NOMO-1 (cell line): ENCODE measurements at regions not wholly inside any gene's neighbourhood (a gene's known extent, or its start where the extent isn't known, plus 50 kb on each side); places are given as distances from the start of the nearest gene placed in this dataset.
"Not testable (repeated sequence)": the region's sequence is repeated elsewhere in the genome, so short reads cannot be mapped to it uniquely, and the experiment has no call there.

Experiments
- DNase-seq, 2 experiments: peaks; one replicate each; lab custom pipeline; 2025; ENCODE audit not compliant: unreplicated experiment in 2 of 2; lab: John Stamatoyannopoulos, UW

DNA sequence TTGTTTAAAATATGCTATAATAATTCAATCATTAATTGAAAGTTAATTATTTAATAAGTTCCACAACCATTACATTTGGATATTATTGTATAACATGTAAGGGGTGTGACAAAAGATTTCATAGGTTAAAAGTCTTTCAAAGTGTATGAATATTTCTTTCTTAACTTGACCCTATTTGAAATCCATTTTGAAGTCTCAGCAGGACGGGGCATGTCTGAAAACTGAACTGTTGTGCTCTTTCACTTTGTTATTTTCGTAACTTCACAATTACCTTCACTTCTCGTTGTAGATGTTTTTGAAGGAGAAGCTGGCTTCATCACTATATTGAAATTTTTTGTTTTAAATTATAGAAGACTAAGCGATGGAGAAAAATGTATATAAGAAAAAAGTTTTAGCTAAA is 1775.7 kb downstream of the PCDH9 start:
- DNase-seq = no peak

DNA sequence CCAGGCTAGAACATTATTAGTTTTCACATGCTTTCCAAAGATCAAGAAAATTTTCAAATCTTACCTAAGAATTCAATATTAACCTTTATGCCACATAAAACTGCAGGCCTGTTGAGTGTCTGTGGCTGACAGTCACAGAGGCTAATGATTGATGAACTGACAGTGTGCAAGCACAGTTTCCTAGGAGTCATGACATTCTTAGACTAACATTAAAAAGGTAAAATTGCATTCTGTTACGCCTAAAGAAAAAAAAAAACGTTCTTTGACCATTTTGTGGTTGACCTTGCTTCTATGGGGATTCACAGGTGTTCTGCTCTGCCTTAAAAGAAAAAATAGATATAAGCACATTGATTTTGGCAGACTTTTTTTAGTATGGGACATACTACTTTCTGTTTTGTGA is 1776.2 kb downstream of the PCDH9 start:
- DNase-seq = no peak

DNA sequence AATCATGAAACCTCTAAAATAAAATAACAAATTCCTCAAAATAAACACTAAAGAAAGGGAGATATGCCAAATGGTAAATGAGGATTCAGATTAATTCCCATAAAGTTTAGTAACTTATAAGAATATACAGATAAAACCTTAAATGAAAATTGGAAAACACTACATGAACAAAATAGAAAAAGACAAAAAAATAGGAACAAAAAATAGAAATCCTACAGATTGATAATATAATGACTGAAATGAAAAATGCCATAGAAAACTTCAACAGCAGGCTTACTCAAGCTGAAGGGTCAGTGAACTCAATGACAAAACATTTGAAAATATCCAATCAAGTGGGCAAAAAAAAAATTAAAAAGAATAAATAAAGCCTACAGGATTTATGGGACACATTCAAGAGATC is 1784.8 kb downstream of the PCDH9 start:
- DNase-seq = no peak

DNA sequence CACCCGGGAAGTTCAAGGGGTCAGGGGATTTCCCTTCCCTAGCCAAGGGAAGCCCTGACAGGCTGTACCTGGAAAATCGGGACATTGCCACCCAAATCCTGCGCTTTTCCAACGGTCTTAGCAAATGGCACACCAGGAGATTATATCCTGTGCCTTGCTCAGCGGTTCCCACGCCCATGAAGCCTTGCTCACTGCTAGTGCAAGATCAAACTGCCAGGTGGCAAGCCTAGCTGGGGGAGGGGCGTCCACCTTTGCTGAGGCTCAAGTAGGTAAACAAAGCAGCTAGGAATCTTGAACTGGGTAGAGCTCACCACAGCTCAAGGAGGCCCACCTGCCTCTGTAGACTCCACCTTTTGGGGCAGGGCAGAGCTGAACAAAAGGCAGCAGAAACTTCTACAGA is 1794.5 kb downstream of the PCDH9 start:
- no peak for DNase-seq

DNA sequence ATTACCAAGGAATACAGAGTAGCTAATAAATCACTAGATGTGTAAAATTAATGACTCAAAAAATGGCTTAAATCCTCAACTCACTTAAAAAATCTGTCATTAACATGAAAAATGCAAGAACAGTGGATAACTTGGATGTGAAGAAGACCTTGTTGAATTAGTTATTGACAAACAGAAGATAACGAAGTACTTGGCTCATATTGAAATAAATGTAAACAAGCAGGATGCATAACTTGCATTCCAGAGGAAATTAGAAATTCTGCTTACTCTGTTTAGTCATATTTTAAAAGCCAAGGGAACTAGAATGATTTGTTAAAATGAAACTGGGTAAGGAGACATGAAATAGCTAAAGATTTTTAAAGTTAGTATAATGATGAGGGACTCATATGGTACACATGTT is 1812.2 kb downstream of the PCDH9 start:
- DNase-seq = no peak

DNA sequence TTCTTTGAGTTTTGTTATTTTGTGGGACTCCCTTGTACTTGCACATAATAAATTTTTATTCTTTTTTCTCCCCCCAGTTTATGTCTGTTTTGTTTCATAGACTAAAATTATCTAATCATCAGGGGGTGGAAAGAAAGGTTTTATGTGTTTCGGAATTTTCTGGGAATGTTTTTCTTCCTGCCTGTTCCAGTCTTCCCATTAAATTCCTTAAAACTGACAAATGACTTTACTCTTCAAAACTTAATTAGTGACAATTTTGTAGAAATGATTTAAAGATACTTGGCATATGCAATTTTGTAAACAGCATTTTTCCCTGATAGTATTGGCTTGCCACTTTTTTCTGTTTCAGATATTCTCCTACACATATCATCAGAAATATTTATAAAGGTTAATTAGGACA is 1813.4 kb downstream of the PCDH9 start:
- no peak for DNase-seq

DNA sequence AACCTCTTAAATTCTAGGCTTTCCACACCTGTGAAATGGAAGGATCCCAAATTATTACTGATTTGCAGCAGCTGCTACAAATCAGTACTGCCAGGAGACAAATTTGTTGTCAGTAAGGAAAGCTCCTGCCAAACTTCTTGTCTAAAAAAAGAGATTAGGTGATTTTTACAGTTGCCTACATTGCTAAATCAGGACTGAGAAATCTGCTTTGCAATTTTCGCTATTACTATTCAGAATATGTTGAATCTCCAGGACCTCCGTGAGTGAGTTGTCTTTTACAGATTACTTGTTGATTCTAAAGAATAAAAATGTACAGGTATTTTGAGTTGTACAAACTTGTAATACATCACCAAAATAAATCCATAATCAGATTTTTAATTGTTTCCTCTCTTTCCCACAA is 1815.9 kb downstream of the PCDH9 start:
- DNase-seq = no peak

DNA sequence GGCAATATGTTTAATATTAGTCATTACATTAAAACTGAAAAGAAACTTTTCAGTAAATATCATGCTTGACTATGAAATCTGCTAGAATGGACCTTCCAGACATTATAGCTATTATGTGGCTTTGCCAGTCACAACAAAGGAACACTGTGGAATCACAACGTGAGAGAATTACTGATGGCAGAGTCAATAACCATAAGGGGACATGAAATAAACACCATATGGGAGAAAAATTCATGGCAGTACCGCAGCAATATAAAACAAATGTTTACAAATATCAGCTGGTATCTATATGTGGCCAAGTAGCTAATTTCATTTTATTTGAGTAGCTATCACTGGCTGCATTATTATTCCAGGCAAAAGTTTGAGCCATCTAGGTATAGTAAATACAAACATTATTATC is 1818.6 kb downstream of the PCDH9 start:
- DNase-seq = no peak

DNA sequence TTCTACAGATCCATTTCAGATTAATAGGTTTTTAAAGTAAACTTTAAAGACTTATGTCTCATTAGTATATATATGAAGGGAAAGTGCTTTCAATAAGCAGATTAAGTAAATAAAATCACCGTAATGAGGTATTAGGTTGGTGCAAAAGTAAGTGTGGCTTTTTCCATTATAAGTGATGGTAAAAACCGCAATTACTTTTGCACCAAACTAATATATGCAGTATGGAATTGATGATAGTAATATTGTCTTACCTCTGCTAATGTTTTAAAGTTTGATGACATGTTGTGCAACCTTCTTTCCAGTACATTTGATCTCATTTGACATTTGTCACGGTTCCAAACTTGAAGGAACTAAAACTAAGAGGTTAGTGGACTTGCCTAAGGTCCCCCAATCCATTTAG is 1819.3 kb downstream of the PCDH9 start:
- DNase-seq = no peak

DNA sequence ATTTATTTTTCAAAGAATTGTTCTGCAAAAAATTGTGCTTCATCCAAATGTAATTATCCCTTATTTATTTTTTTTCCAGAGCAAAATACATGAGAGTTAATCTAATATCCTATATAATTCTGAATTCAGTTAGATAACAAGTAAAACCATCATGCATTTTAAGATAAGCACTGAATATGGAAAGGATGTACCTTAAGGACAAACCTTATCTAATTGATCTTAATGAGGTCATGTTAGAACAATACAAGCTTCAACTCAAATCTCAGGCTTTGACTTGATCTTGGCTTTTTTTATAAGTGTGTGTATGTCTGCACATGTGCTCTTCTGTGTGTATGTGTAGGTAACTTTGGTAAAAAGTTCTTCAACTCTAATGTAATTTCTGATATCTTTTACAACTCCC is 1828.8 kb downstream of the PCDH9 start:
- DNase-seq = no peak

DNA sequence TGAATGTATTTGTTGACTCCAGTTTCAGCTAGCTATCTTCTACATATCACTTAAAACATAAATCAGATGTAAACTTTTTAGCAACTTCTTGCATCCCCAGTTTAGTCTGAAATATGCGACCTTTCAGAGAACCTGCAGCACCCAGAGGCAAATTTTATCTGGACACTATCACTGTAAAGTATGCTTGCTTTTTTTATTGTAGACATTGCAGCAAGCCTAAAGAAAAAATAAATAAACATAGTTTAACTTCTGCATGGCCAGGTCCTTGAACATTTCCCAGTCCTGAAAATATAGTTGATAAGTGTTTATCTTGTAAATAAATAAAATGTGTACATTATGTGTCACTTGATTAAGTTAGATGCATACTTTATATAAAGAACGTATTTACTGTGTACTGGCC is 1829.4 kb downstream of the PCDH9 start:
- DNase-seq = no peak

DNA sequence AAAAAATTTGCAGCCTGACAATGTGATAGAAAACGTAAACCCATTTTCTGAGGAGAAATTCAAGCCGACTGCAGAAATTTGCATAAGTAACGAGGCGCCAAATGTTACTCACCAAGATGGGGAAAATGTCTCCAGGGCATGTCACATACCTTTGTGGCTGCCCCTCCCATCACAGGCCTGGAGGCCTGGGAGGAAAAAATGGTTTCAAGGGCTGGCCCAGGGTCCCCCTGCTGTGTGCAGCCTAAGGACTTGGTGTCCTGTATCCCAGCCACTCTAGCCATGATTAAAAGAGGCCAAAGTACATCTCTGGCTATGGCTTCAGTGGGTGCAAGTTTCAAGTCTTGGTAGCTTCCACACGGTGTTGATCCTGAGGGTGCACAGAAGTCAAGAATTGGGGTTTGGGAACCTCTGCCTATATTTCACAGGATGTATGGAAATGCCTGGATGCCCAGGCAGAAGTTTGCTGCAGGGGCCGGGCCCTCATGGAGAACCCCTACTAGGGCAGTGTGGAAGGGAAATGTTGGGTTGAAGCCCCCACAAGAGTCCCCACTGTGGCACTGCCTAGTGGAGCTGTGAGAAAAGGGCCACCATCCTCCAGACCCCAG is 1842.3 kb downstream of the PCDH9 start:
- DNase-seq = no peak

DNA sequence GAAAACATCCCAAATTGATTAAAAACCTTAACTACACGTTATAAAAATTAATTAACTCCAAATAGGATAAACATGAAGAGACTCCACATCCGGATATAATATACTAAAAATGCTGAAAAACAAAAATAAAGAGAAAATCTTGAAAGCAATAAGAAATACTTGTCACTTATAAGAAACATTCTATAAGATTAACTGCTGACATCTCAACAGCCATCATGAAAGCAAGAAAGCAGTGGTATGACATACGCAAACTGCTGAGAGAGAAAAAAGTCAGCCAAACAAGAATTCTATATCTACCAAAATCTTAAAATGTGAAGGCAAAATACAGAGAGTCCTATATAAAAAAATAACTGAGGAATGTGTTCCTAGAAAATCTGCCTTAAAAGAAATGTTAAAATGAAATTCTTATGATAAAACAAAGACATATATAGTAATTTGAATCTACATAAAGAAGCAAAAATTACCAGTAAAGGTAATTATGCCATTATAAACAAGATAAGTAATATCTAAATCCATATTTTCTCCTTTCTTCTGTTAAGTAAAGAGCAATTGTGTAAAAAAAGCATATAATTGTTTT is 1851.1 kb downstream of the PCDH9 start:
- DNase-seq = no peak

DNA sequence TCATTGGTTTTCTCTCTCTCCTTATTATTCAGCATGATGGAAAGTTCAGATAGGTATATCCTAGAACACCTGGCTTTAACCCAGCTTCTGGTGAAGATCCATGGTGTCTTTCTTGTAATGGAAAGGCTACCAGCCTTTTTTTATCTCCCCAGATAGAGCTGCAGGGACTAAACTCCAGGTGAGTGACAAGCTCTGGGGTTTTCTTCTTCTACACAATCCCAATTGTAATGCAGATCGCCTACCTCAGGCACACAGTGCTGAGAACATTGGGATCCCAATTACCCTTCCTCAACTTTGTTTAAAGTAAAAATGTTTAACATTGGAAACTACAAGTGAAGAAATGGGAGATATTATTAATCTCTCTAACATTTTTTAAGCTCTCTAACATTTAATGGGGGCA is 1851.7 kb downstream of the PCDH9 start:
- DNase-seq = no peak

DNA sequence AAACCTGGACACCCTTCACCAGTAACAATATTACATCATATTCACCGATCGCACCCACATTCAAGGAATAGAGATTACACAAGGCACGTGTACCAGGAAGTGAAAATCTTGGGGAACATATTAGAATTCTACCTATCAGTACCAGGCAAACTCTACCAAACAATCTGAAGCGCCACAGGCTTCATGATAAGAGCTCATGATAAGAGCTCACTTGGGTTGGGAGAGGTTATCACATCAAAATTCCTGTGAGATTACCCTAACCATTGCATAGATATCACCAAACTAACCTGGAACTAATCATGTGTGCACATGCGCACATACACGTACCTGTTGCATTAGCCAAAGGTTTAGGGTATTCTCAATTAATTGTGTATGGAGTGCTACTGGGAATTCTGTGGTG is 1861.3 kb downstream of the PCDH9 start:
- DNase-seq = no peak

DNA sequence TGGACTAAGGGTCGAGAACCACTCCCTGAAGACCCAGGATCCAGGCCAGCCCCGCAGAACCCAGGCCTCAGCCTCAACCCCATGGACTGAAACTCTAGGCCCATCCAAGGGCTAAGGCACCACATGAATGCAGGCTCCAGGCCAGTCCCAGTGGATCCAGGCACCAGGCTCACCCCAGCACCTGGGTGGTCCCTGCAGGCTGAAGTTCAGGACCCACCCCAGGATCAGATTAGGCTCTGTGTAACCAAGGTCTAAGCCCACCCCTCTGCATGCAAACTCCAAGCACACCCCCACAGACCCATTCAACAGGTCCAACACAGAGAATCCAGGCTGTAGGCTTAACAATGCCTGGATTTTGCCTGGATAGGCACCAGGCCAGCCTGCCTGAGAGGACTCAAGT is 1876.2 kb downstream of the PCDH9 start:
- no peak for DNase-seq

DNA sequence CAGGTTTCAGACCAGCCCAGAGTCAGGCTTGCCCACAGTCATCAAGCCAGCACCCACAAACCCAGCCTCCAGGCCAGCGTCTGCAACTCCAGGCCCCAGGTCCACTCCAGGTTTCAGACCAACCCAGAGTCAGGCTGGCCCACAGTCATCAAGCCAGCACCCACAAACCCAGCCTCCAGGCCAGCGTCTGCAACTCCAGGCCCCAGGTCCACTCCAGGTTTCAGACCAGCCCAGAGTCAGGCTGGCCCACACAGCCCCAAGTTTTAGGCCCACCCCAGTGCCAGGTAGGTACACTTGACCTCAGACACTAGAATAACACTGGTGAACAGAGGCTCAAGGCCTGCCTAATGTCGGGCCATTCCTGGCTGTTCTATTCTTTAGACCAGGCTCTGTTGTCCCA is 1877.0 kb downstream of the PCDH9 start:
- DNase-seq = not testable (repeated sequence)

DNA sequence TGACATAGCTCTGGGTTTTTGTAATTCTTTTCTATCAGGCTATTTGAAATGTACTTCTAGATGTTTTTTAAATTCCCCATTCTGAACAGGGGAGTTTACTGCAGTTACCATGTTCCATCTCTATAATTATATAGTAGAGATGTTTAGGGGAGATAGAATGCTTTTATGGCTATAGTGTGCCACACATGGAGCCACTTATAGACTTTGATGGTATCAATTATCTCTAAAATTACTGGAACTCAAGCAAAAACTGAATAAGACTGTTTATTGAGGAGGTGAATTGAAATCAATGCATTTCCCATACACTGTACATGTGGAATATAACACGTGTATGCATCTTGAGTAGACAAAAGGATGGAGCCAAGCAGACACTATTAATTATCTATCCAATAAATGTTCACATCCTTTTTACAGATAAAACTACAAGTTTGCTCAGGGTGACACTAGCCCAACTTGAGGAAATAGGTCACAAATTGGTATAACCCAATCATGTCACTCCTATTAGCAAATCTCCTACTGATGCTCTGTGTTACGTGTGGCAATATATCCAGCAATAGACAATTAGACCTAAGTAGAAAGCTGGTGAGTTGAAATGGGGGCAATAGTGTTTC is 1882.6 kb downstream of the PCDH9 start:
- no peak for DNase-seq

DNA sequence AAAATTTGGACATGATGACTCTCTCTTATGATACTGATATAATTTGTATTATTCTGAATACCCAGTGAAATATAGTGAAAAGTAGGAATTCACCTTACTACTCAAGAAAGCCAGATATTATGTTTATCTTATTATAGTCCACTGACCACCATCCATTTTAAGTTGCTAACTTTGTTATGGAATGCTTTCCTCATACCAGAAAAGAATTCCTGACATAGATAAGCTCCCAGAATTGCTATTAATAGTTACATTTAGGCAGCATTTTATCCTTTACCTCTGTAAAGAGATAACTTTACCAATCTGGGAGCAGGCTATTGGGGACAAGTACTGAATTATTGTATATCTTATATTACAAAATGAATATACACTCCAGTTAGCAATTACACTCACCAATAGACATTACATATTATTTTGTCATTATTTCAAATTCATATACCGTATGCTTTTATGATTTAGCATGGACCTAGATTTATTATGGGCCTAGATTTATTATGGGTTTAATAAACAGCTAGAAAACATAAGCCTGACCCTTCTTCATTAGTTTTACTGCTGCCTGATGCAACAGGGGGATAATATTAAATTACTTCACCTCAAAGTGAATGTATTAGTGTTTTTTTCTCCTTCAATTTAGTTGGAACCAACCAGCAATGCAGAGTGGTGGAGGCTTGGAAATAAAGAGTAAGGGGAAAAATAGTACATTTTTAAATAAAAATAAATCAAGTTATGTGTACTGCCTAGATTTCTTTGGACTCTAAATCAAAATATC is 1886.1 kb downstream of the PCDH9 start:
- no peak for DNase-seq

DNA sequence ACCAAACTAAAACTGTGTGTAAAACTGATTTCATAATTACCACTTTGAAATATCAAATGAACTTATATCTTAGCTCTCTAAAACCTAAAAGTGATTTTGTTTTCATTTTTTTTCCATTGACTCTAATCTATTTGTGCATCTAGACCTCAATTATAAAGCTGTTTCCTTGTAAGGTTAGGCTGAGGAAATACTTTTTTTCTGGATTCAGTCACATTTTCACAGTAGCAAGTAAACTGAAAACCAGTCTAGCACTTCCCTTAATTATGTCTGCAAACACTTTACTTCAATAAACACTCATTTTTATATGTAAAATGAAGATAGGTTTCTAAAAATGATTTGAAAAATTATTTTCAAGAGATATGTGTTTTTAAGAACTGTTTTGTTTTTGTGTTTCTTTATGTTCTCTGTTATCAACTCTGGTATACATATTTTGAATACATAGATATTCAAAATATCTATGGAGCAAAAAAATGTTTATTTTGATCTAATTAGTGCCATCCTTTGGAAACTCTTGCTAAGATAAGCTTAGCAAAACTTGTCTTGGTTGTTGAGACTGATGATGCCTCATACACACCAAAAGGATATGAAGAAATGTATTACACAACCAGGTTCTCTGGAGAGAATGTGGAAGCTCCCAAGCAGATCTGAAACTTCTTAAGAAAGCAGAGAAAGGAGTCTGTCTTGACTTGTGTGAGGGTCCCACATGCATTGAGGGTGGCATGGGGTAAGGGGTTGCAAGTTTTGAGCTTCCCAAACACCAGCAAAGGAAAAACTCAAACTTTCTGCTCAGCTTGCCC is 1887.4 kb downstream of the PCDH9 start:
- peak in 1 of 2 experiments; percentile 1 for DNase-seq

DNA sequence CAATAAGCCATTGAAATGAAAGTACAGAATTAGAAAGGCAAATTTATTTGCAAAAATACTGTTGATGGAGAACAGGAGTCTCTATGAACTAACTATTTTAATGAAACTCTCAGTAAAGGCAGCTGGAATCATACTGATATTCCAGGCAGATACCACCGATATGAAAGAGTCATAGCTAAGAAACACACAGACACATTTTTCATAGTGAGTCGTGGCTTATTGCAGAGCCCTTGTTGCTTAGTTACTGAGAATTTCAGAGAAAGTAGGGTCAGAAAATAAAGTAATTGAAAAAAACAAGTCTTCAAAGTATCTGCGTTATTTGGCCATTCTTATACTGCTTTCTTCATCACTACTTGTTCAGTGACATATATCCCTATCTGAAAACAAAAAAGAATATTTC is 1890.9 kb downstream of the PCDH9 start:
- DNase-seq = no peak
